GM19452 (cell line): ENCODE measurements at regions not wholly inside any gene's neighbourhood (a gene's known extent, or its start where the extent isn't known, plus 50 kb on each side); places are given as distances from the start of the nearest gene placed in this dataset.

Experiments used
- ATAC-seq: cut with Tn5 transposase; IDR thresholded peaks from one replicate; pipeline ENCODE4 v1.9.1; 2021; ENCODE audit not compliant: unreplicated experiment

- no peak for ATAC-seq
Measured at GRCh38 chr10:10542477-10542876, 475.2 kb upstream of the CELF2 start.

GRCh38 chr10:10544890-10545289, 472.8 kb upstream of the CELF2 start:
- ATAC-seq, result no peak

GRCh38 chr10:10545771-10546170, 471.9 kb upstream of the CELF2 start:
- ATAC-seq, result no peak

GRCh38 chr10:10551596-10552301, 465.9 kb upstream of the CELF2 start:
- no peak for ATAC-seq

- no peak for ATAC-seq
Measured at GRCh38 chr10:10552948-10553347, 464.7 kb upstream of the CELF2 start.

- no peak for ATAC-seq
Measured at GRCh38 chr10:10564081-10564794, 453.4 kb upstream of the CELF2 start.

GRCh38 chr10:10576937-10577336, 440.7 kb upstream of the CELF2 start:
- no peak for ATAC-seq

- no peak for ATAC-seq
Measured at GRCh38 chr10:10579709-10580108, 438.0 kb upstream of the CELF2 start.

- no peak for ATAC-seq
Measured at GRCh38 chr10:10584161-10584560, 433.5 kb upstream of the CELF2 start.

- no peak for ATAC-seq
Measured at GRCh38 chr10:10587744-10588393, 429.8 kb upstream of the CELF2 start.

GRCh38 chr10:10589540-10590303, 427.9 kb upstream of the CELF2 start:
- ATAC-seq, result no peak

- no peak for ATAC-seq
Measured at GRCh38 chr10:10591715-10592341, 425.8 kb upstream of the CELF2 start.

GRCh38 chr10:10596256-10596655, 421.4 kb upstream of the CELF2 start:
- ATAC-seq, result no peak

GRCh38 chr10:10598297-10598696, 419.4 kb upstream of the CELF2 start:
- no peak for ATAC-seq

GRCh38 chr10:10600004-10600403, 417.7 kb upstream of the CELF2 start:
- ATAC-seq, result no peak

- ATAC-seq, result no peak
Measured at GRCh38 chr10:10605551-10606081, 412.1 kb upstream of the CELF2 start.

- ATAC-seq, result no peak
Measured at GRCh38 chr10:10609379-10609955, 408.2 kb upstream of the CELF2 start.

GRCh38 chr10:10610171-10610570, 407.5 kb upstream of the CELF2 start:
- ATAC-seq, result no peak

GRCh38 chr10:10612151-10612550, 405.5 kb upstream of the CELF2 start:
- no peak for ATAC-seq

- no peak for ATAC-seq
Measured at GRCh38 chr10:10613656-10614244, 403.9 kb upstream of the CELF2 start.
